ENCODE measurements at regions not wholly inside any gene's neighbourhood (a gene's known extent, or its start where the extent isn't known, plus 50 kb on each side); places are given as distances from the start of the nearest gene placed in this dataset.
A peak's percentile ranks its signal among the peaks of the same experiment; 100 is the strongest.
"Not testable (repeated sequence)": the region's sequence is repeated elsewhere in the genome, so short reads cannot be mapped to it uniquely, and the experiment has no call there.

GRCh38 chr12:131394752-131395151 lies 316.1 kb upstream of the SFSWAP start:
- H3K4me1 ChIP-seq (replicated peaks in 1 of 2; ENCODE audit: control insufficient read depth in 2 of 2, insufficient read depth in 2 of 2, low read length in 2 of 2); ATAC-seq; FAIRE-seq; CTCF ChIA-PET (ENCODE audit: low intra/inter-chr PET ratio); H3K9ac ChIP-seq (ENCODE audit: insufficient read depth in 1 of 2, low read depth in 2 of 2, low read length in 2 of 2); H2AFZ ChIP-seq (ENCODE audit: low read depth, low read length); H3K9me1 ChIP-seq (ENCODE audit: control insufficient read depth, insufficient read depth, low read length); H3K4me2 ChIP-seq (ENCODE audit: insufficient read depth, low read length); in situ Hi-C loops (cut with MboI); H4K20me1 ChIP-seq (replicated peaks; ENCODE audit: control insufficient read depth, insufficient read depth, low read length); DNase-seq (ENCODE audit: extremely low read depth in 1 of 4, low spot score in 3 of 4); H3K4me3 ChIP-seq; H3K27ac ChIP-seq (ENCODE audit: extremely low read depth, low read depth, low read length); H3K36me3 ChIP-seq (ENCODE audit: control insufficient read depth, insufficient read depth, low read length); H3K79me2 ChIP-seq (ENCODE audit: control insufficient read depth, insufficient read depth, low read length); POLR2A ChIA-PET; BruUV-seq (replicated peaks): not testable (repeated sequence)
- intact Hi-C loops (cut with micrococcal nuclease) = loop anchor here (5.0 kb wide), 1 partner anchor 58 kb away; no protein-coding TSS in a partner anchor
- Histone ChIP-seq H3K9me3 (replicated peaks; ENCODE audit: control insufficient read depth, insufficient read depth, low read depth, low read length) (peaks cover 12% of the 10 kb centered on the region; the same call in 1 of the 2 replicates), H3K27me3 (ENCODE audit: control insufficient read depth in 2 of 2, insufficient read depth in 2 of 2, low read length in 2 of 2) (peaks cover 0 to 11% of the 10 kb centered on the region in 2 experiments; a peak in 2 of 5 replicates)
- 1% methylated on average over 11 of the region's 11 CpGs for WGBS (ENCODE audit: insufficient coverage, low coverage, missing lambda C conversion rate)

GRCh38 chr12:131395209-131395684 lies 315.6 kb upstream of the SFSWAP start:
- H3K4me1 ChIP-seq (replicated peaks in 1 of 2; ENCODE audit: control insufficient read depth in 2 of 2, insufficient read depth in 2 of 2, low read length in 2 of 2); FAIRE-seq; POLR2A ChIA-PET; H4K20me1 ChIP-seq (replicated peaks; ENCODE audit: control insufficient read depth, insufficient read depth, low read length); BruUV-seq (replicated peaks); H3K79me2 ChIP-seq (ENCODE audit: control insufficient read depth, insufficient read depth, low read length); CTCF ChIA-PET (ENCODE audit: low intra/inter-chr PET ratio); H2AFZ ChIP-seq (ENCODE audit: low read depth, low read length); H3K9ac ChIP-seq (ENCODE audit: insufficient read depth in 1 of 2, low read depth in 2 of 2, low read length in 2 of 2); H3K4me3 ChIP-seq; H3K36me3 ChIP-seq (ENCODE audit: control insufficient read depth, insufficient read depth, low read length); intact Hi-C loops (cut with micrococcal nuclease); DNase-seq (ENCODE audit: extremely low read depth in 1 of 4, low spot score in 3 of 4); H3K27ac ChIP-seq (ENCODE audit: extremely low read depth, low read depth, low read length); H3K9me1 ChIP-seq (ENCODE audit: control insufficient read depth, insufficient read depth, low read length); ATAC-seq; in situ Hi-C loops (cut with MboI); H3K4me2 ChIP-seq (ENCODE audit: insufficient read depth, low read length); TF ChIP-seq ATF1 (CRISPR knock-in tag; IDR thresholded peaks at IDR 0.05): not testable (repeated sequence)
- peaks cover 0 to 11% of the 10 kb centered on the region in 2 experiments; a peak in 2 of 5 replicates for H3K27me3 ChIP-seq (ENCODE audit: control insufficient read depth in 2 of 2, insufficient read depth in 2 of 2, low read length in 2 of 2)
- WGBS (ENCODE audit: insufficient coverage, low coverage, missing lambda C conversion rate) = 36% methylated on average over 5 of the region's 5 CpGs
- H3K9me3 ChIP-seq (replicated peaks; ENCODE audit: control insufficient read depth, insufficient read depth, low read depth, low read length) = peaks cover 12% of the 10 kb centered on the region; the same call in 1 of the 2 replicates
- TF ChIP-seq KDM1A (IDR thresholded peaks at IDR 0.05) = peak in 1 of 2 experiments; percentile 22; a peak in 1 of 4 replicates
- TF ChIP-seq, protein P1, sequence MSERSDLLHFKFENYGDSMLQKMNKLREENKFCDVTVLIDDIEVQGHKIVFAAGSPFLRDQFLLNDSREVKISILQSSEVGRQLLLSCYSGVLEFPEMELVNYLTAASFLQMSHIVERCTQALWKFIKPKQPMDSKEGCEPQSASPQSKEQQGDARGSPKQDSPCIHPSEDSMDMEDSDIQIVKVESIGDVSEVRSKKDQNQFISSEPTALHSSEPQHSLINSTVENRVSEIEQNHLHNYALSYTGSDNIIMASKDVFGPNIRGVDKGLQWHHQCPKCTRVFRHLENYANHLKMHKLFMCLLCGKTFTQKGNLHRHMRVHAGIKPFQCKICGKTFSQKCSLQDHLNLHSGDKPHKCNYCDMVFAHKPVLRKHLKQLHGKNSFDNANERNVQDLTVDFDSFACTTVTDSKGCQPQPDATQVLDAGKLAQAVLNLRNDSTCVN (CRISPR knock-in tag; IDR thresholded peaks at IDR 0.05) = peak; percentile 35; the same call in 1 of the 2 replicates
- peak; percentile 65 for TF ChIP-seq ATF1 (tag; IDR thresholded peaks at IDR 0.05)
